ENCODE measurements at regions not wholly inside any gene's neighbourhood (a gene's known extent, or its start where the extent isn't known, plus 50 kb on each side); places are given as distances from the start of the nearest gene placed in this dataset.
"Not testable (repeated sequence)": the region's sequence is repeated elsewhere in the genome, so short reads cannot be mapped to it uniquely, and the experiment has no call there.

DNA sequence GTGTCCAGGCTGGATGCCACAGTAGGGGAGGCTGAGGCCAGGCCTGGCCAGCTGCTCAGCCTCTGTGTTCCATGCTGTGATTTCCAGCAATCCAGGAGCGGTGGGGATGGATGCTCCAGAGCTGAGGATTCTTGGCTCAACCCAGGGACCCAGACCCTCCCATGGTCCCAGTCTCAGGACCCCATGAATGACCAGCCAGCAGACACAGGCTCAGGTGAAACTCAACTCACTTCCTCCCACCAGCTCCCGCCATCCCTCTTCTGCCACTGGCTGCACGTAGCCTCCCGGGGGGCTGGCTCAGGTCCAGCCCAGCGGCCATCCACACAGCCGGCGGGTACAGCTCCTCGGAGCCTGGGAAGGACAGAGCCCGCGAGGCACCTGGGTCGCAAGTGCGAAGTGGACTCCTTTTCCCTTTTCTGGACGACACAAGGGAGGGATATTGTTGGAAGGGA, 54.5 kb upstream of the DACT2 start:
- DNase-seq (ENCODE audit: insufficient read length, low spot score): no peak
- no peak for FAIRE-seq
- TF ChIP-seq, protein P1, sequence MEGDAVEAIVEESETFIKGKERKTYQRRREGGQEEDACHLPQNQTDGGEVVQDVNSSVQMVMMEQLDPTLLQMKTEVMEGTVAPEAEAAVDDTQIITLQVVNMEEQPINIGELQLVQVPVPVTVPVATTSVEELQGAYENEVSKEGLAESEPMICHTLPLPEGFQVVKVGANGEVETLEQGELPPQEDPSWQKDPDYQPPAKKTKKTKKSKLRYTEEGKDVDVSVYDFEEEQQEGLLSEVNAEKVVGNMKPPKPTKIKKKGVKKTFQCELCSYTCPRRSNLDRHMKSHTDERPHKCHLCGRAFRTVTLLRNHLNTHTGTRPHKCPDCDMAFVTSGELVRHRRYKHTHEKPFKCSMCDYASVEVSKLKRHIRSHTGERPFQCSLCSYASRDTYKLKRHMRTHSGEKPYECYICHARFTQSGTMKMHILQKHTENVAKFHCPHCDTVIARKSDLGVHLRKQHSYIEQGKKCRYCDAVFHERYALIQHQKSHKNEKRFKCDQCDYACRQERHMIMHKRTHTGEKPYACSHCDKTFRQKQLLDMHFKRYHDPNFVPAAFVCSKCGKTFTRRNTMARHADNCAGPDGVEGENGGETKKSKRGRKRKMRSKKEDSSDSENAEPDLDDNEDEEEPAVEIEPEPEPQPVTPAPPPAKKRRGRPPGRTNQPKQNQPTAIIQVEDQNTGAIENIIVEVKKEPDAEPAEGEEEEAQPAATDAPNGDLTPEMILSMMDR (IDR thresholded peaks at IDR 0.05; ENCODE audit: insufficient read depth, missing control alignments): no peak

DNA sequence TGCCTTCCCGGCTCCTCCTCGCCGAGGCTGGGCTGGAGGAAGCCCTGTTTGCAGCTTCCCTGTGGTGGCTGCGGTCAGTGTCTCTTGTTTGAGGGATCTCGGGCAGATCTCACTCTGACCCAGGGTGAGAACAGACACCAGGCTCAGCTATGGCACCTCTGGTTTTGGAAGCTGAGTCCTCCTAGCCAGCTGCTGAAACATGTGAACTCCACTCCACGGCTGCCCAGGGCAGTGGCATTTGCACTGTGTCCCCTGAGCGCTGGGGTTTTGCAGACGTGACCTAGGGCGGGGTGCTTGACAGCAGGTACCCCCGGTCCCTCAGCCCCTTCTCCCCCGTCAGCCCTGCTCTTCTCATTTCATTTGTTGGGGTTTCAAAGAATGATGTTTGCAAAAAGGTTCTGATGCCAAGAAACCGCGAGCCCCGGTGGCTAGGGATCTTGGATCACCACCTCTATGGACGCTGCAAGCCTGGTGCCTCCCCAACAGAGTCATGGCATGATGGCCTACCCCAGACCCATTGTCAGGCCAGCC, 55.0 kb upstream of the DACT2 start:
- FAIRE-seq: no peak
- TF ChIP-seq, protein P1 (IDR thresholded peaks at IDR 0.05; ENCODE audit: insufficient read depth, missing control alignments): no peak

DNA sequence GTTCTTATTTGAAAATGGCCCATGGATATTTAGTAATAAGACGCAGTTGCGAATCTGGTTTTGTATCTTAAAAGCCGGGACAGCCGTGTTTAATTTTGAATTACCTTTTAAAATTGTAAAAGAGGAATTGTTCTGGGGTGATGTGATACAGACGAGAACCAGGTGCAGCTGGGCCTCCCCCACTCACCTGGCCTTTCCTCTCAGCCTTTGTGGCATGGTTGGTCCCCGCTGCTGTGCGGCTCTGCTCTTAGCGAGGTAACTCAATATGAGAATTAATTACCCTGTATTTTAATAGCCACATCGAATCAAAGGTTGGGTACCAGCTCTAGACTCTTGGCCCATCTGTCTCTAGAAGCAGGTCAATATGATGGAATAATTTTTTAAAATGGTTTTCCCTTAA, 56.5 kb upstream of the DACT2 start:
- TF ChIP-seq, protein P1 (IDR thresholded peaks at IDR 0.05; ENCODE audit: insufficient read depth, missing control alignments): no peak
- FAIRE-seq: no peak
- DNase-seq (ENCODE audit: insufficient read length, low spot score): no peak

More for the DNA sequence above, 55.0 kb upstream of the DACT2 start:
- no peak for DNase-seq (ENCODE audit: insufficient read length, low spot score)

DNA sequence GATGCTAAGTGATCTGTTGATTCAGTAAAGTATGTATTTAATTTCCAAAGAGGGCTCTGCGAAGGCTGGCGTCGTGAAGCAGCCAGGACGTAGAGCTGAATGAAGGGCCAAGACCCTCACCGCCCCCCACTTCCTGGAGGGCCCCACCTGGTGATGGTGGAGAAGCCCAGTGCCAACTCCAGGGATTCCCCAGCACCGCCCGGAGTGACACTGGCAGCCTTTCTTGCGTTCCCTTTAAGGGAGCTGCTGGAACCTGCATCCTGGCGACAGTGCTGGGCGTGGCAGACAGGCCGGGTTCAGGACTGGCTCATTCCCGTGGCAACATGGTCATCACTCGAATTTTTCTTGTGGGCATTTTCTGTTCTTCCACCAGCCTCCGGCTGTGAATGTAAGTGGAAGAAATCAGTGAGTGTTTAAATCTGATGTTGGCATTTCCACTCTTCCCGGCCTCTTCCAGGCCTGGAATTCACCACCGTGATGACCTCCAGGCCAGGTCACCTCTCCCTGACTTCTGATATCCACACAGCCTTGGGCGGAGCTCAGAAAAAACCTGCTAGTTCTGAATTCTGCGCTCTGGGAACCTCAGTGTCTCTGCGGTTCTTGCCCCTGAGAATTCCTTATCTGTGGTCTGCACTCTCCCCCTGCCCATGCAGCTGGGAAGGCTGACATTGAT, 57.4 kb upstream of the DACT2 start:
- TF ChIP-seq, protein P1 (IDR thresholded peaks at IDR 0.05; ENCODE audit: insufficient read depth, missing control alignments): no peak

DNA sequence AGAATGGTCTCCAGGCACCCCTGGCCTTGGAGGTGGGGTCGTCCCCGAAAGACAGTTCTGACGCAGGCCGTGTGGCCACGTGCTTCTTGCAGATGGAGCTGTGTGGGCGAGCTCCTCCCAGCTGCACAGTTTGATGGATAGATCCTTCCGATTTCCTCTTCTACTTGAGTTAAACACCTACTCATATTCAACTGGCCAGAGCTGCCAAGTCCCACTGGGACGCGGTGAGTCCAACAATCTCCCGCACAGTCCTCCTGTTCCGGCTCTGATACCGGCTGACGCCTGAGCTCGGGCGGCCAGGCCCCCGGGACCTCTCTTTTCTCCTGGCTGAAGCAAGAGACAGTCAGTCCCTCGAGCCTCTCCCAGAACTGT, 57.9 kb upstream of the DACT2 start:
- DNase-seq (ENCODE audit: insufficient read length, low spot score) (no peak), FAIRE-seq (no peak)
- TF ChIP-seq, protein P1 (IDR thresholded peaks at IDR 0.05; ENCODE audit: insufficient read depth, missing control alignments): no peak

More for the DNA sequence above, 57.4 kb upstream of the DACT2 start:
- DNase-seq (ENCODE audit: insufficient read length, low spot score): no peak
- FAIRE-seq: no peak

DNA sequence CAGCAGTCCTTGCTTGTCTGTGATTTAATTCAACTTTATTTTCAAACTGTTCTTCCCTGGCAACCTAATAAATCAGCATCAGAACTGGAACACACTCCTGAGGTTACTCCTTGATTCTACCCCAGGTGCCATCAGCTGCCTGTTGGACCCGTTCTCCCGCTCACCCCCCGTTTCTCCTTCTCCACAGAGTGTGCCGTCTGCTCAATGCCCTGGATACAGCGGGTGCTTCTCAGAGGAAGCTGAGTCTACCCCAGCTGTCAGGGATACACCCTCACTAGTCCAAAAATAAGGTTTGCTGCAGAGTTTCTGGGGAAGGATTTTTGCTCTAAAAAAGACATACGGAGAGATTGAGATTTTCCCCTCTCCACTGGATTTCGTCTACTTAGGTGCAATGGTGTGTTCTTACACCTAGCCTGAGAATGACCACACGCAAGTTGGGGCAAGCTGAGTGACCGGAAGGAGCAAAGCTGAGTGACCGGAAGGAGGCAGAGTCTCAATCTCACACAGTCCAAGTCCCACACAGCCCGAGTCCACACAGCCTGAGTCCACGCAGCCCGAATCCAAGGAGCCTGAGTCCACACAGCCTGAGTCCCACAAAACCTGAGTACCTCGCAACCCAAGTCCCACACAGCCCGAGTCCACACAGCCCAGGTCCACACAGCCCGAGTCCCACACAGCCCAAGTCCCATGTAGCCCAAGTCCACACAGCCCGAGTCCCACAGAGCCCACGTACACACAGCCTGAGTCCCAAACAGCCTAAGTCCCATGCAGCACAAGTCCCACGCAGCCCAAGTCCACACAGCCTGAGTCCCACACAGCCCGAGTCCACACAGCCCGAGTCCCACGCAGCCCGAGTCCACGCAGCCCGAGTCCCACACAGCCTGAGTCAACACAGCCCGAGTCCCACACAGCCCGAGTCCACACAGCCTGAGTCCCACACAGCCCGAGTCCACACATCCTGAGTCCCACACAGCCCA, 58.6 kb upstream of the DACT2 start:
- FAIRE-seq: no peak
- TF ChIP-seq, protein P1 (IDR thresholded peaks at IDR 0.05; ENCODE audit: insufficient read depth, missing control alignments): no peak

DNA sequence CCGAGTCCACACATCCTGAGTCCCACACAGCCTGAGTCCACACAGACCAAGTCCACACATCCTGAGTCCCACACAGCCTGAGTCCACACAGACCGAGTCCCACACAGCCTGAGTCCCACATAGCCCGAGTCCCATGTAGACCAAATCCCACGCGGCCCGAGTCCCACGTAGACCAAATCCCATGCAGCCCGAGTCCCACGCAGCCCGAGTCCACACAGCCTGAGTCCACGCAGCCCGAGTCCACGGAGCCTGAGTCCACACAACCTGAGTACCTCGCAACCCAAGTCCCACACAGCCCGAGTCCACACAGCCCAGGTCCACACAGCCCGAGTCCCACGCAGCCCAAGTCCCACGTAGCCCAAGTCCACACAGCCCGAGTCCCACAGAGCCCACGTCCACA, 60.0 kb upstream of the DACT2 start:
- DNase-seq (ENCODE audit: insufficient read length, low spot score); FAIRE-seq: not testable (repeated sequence)

More for the DNA sequence above, 58.6 kb upstream of the DACT2 start:
- DNase-seq (ENCODE audit: insufficient read length, low spot score): no peak

DNA sequence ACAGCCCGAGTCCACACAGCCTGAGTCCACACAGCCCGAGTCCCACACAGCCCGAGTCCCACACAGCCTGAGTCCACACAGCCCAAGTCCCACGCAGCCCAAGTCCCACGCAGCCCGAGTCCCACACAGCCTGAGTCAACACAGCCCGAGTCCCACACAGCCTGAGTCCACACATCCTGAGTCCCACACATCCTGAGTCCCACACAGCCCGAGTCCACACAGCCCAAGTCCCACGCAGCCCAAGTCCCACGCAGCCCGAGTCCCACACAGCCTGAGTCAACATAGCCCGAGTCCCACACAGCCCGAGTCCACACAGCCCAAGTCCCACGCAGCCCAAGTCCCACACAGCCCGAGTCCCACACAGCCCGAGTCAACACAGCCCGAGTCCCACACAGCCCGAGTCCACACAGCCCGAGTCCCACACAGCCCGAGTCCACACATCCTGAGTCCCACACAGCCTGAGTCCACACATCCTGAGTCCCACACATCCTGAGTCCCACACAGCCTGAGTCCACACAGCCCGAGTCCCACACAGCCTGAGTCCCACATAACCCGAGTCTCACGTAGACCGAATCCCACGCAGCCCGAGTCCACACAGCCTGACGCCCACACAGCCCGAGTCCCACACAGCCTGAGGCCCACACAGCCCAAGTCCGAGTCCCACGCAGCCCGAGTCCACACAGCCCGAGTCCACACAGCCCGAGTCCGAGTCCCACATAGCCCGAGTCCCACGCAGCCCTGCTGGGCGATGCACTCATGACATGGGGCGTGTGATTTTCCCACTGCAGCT, 60.6 kb upstream of the SMOC2 start:
- DNase-seq (ENCODE audit: insufficient read length, low spot score); FAIRE-seq: not testable (repeated sequence)

Measured in D721Med (cell line).